ENCODE measurements at regions not wholly inside any gene's neighbourhood (a gene's known extent, or its start where the extent isn't known, plus 50 kb on each side); places are given as distances from the start of the nearest gene placed in this dataset.
A peak's percentile ranks its signal among the peaks of the same experiment; 100 is the strongest.
"Not testable (repeated sequence)": the region's sequence is repeated elsewhere in the genome, so short reads cannot be mapped to it uniquely, and the experiment has no call there.

GRCh38 chr2:188767176-188767575 lies 207.0 kb upstream of the COL3A1 start:
- DNase-seq, result no peak
- H3K4me3 ChIP-seq, result no peak overlapping the region
- H3K27me3 ChIP-seq, result no peaks in the 10 kb centered on the region
- no peaks in the 10 kb centered on the region for H3K36me3 ChIP-seq
- H3K9me3 ChIP-seq, result no peaks in the 10 kb centered on the region

- Histone ChIP-seq H3K4me3 (no peak overlapping the region), H3K27me3 (no peaks in the 10 kb centered on the region), H3K9me3 (no peaks in the 10 kb centered on the region), H3K36me3 (no peaks in the 10 kb centered on the region)
- no peak for DNase-seq
These were observed 203.9 kb upstream of the COL3A1 start for GRCh38 chr2:188770296-188770695.

- no peak for DNase-seq
- Histone ChIP-seq H3K27me3 (no peaks in the 10 kb centered on the region), H3K4me3 (no peak overlapping the region), H3K36me3 (no peaks in the 10 kb centered on the region), H3K9me3 (no peaks in the 10 kb centered on the region; the same call in 1 of the 2 replicates)
These were observed 201.1 kb upstream of the COL3A1 start for GRCh38 chr2:188773075-188773474.

DNA sequence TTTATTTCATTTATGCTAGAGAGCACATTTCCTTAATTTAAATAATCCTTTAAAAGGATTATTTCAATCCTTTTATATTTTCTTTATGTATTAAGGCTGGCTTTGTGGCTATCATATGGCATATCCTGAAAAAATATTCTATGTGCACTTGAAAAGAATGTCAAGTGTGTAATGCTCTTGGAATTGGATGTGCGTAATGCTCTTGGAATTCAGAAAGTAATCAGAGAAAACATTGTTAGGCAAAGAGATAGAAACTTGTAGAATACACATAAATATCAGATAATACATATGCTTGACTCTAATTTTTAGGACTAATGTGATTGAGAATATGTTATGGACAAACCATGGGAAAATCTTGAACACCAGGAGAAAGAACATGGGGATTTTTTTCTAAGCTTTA lies 197.5 kb upstream of the COL3A1 start:
- Histone ChIP-seq H3K36me3 (no peaks in the 10 kb centered on the region), H3K9me3 (no peaks in the 10 kb centered on the region; the same call in 1 of the 2 replicates), H3K4me3 (no peak overlapping the region), H3K27me3 (no peaks in the 10 kb centered on the region)
- no peak for DNase-seq

DNA sequence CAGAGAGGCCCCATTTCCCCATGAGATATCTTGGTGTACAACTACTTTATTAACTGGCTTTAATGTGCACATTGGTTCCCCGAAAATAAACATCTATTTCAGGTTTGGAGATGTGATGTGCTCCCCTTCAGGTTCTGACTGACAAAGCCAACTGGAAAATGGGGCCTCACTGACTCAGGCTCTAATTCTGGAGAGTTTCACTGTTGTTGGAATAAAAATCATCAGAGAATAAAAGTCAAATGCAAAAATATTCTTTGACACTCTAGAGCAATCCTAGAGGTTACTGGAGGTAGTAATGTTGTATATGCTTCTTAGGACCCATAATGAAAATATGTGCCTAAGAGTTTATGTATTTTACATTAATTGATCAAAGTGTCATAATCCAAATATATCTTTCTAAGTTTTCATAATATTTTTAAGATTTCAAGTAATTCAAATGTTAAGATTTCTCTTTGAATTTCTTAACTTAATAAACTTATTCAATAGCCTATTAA lies 189.9 kb upstream of the COL3A1 start:
- no peak overlapping the region for H3K4me3 ChIP-seq
- H3K27me3 ChIP-seq, result no peaks in the 10 kb centered on the region
- H3K9me3 ChIP-seq, result no peaks in the 10 kb centered on the region
- H3K36me3 ChIP-seq, result no peaks in the 10 kb centered on the region
- no peak for DNase-seq

- no peak for DNase-seq
- Histone ChIP-seq H3K36me3 (no peaks in the 10 kb centered on the region), H3K4me3 (no peak overlapping the region), H3K27me3 (no peaks in the 10 kb centered on the region), H3K9me3 (no peaks in the 10 kb centered on the region)
These were observed 189.1 kb upstream of the COL3A1 start for GRCh38 chr2:188785061-188785460.

DNA sequence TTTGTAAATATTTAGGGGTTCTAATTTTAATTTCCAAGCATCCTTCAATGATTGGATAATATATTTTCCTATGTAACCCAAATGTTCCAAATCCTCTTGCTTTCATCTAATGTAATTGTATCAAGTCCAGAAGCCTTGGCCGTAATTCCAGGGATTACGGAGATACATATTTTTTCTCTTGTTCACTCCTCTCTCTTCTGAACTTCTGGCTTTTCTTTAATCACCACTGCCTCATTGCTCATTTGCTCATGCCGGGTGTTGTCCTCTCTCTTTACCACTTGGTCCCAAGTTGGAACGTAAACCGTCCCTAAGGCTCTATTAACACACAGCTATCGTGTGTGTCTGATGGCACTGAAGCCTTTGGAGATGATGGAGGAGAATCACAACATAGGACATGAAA lies 188.7 kb upstream of the COL3A1 start:
- Histone ChIP-seq H3K27me3 (no peaks in the 10 kb centered on the region), H3K36me3 (no peaks in the 10 kb centered on the region), H3K4me3 (no peak overlapping the region), H3K9me3 (no peaks in the 10 kb centered on the region)
- no peak for DNase-seq

DNA sequence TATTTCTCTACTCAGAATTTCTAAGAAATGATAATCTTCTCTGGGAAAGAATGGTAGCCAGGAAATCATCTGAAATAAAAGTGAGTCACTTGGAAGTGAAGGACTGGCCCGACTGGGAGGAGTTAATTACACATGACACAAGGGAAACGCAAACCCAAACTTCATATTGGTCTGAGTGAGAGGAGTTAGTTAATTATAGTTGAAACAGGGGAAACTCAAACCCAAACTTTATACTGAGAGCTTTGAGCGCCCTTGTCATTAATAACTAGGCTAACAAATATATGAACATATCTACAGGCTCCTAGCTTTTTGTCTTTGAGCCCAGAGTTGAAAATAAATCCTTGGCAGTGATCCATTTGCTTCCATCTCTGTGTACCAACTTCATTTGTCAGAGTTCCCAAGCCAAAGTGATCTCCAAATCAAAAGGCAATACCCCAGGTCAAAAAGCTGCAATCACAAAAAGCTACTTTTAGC lies 187.8 kb upstream of the COL3A1 start:
- H3K9me3 ChIP-seq, result no peaks in the 10 kb centered on the region
- H3K4me3 ChIP-seq, result no peak overlapping the region
- no peaks in the 10 kb centered on the region for H3K27me3 ChIP-seq
- no peaks in the 10 kb centered on the region for H3K36me3 ChIP-seq
- peak; percentile 53 for DNase-seq

- no peaks in the 10 kb centered on the region for H3K27me3 ChIP-seq
- DNase-seq, result no peak
- H3K4me3 ChIP-seq, result no peak overlapping the region
- H3K36me3 ChIP-seq, result no peaks in the 10 kb centered on the region
- no peaks in the 10 kb centered on the region for H3K9me3 ChIP-seq
These were observed 187.0 kb upstream of the COL3A1 start for GRCh38 chr2:188787021-188787657.

DNA sequence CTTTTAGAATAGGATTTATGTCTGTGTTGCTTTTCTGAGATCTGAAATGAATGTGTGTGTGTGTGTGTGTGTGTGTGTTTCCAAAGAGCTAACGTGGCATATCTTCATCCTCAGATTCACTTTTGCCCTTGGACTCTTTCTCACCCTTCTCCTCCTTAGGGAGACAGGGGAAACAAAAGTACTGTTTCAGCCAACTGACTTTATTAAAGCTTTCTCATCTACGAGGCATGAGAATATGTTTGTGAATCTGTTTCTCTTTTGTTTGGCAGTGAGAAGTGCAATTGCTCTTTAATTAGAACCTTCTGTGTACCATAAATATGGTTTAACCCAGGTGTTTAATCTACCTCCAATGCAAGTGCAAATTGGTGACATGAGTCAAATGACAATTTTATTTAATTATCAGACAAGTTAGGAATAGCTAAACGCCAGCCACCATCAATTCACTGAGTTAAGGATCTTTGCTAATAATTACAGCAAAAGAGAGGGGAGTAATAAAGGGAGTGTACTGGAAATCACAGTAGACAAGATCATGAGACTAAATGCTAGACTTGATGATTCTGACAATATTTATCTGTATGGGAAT lies 186.4 kb upstream of the COL3A1 start:
- H3K4me3 ChIP-seq, result no peak overlapping the region
- DNase-seq, result no peak

GRCh38 chr2:188788621-188789020 lies 185.6 kb upstream of the COL3A1 start:
- Histone ChIP-seq H3K36me3 (no peaks in the 10 kb centered on the region), H3K9me3 (no peaks in the 10 kb centered on the region), H3K27me3 (no peaks in the 10 kb centered on the region), H3K4me3 (no peak overlapping the region)
- peak; percentile 82 for DNase-seq

More for the DNA sequence above, 186.4 kb upstream of the COL3A1 start:
- no peaks in the 10 kb centered on the region for H3K36me3 ChIP-seq
- H3K9me3 ChIP-seq, result no peaks in the 10 kb centered on the region
- no peaks in the 10 kb centered on the region for H3K27me3 ChIP-seq

- H3K36me3 ChIP-seq, result no peaks in the 10 kb centered on the region
- H3K4me3 ChIP-seq, result no peak overlapping the region
- no peak for DNase-seq
- H3K9me3 ChIP-seq, result no peaks in the 10 kb centered on the region
- H3K27me3 ChIP-seq, result no peaks in the 10 kb centered on the region
These were observed 184.2 kb upstream of the COL3A1 start for GRCh38 chr2:188789951-188790350.

DNA sequence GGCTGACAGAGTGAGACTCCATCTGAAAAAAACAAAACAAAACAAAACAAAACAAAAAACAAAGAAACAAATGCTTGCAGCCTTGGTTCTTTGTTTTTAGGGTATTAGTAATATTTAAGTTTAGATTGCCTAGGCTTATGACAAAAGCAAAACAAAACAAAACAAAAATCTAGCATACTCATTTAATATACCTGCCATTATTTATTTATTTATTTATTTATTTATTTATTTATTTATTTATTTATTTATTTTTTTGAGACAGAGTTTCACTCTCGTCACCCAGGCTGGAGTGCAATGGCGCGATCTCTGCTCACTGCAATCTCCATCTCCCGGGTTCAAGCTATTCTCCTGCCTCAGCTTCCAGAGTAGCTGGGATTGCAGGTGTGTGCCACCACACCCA lies 179.7 kb upstream of the COL3A1 start:
- H3K27me3 ChIP-seq, H3K36me3 ChIP-seq, H3K9me3 ChIP-seq, H3K4me3 ChIP-seq, DNase-seq: not testable (repeated sequence)

DNA sequence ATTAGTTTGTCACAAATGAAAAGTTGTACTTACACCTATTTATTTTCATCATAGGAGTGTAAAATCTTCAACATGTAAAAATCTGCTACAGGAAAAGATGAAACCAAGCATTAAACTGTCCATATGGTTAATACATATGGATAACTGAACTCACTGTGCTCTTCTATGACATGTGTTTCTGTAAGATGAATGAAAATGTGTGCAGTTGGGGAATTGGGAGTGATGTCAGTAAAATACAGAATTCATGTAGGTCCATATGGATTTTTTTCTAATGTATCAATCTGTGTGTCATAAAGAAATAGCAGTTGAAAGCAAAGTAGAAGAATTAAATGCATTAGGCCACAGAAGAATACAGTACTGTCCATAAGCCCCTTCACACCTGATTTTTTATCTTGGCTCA lies 178.4 kb upstream of the COL3A1 start:
- no peak overlapping the region for H3K4me3 ChIP-seq
- H3K27me3 ChIP-seq, result no peaks in the 10 kb centered on the region
- no peaks in the 10 kb centered on the region for H3K36me3 ChIP-seq
- no peaks in the 10 kb centered on the region; the same call in 1 of the 2 replicates for H3K9me3 ChIP-seq
- no peak for DNase-seq

DNA sequence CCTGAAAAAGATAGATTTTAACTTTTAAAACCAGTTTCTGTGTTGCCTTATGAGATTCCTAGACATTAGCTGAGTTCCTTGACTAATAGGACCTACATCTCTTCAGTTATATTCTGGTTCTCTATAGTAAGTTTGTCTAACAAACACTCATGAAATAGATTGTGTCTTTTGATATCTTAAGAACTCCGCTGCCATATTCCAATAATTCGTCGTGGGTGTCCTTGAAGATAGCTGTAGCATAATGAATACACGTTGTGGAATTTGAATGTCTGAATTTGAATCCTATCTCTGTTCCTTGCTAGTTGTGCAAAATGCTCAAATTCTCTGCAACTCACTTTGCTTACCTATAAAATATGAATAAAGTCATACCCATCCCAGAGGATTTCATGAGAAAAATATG lies 176.8 kb upstream of the COL3A1 start:
- H3K36me3 ChIP-seq, result no peaks in the 10 kb centered on the region
- no peak overlapping the region for H3K4me3 ChIP-seq
- no peak for DNase-seq
- H3K27me3 ChIP-seq, result no peaks in the 10 kb centered on the region
- no peaks in the 10 kb centered on the region; the same call in 1 of the 2 replicates for H3K9me3 ChIP-seq

DNA sequence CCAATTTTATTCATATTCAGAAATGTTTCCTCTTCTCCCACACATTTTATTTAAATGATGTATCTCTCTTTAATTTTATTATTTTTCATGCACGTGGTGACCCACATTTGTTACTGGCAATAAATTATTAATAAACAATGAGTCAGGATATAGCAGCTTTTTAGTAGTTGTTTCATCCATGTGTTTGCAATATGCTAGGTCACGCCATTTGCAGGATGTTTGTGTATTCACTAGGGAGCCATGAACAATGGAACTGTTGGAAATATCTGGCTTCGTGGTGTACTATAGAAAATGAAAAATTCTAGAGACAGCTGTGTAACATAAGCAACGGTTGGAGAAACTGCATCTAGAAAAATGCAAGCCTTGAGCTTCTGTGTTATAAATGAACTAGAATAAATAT lies 176.0 kb upstream of the COL3A1 start:
- no peak overlapping the region for H3K4me3 ChIP-seq
- peak; percentile 28 for DNase-seq

GRCh38 chr2:188805219-188805618 lies 169.0 kb upstream of the COL3A1 start:
- DNase-seq, result no peak
- Histone ChIP-seq H3K4me3 (no peak overlapping the region), H3K27me3 (no peaks in the 10 kb centered on the region), H3K36me3 (no peaks in the 10 kb centered on the region), H3K9me3 (peaks cover 9% of the 10 kb centered on the region)

More for the DNA sequence above, 176.0 kb upstream of the COL3A1 start:
- Histone ChIP-seq H3K27me3 (no peaks in the 10 kb centered on the region), H3K36me3 (no peaks in the 10 kb centered on the region), H3K9me3 (no peaks in the 10 kb centered on the region; the same call in 1 of the 2 replicates)

- Histone ChIP-seq H3K4me3 (no peak overlapping the region), H3K27me3 (no peaks in the 10 kb centered on the region), H3K36me3 (no peaks in the 10 kb centered on the region), H3K9me3 (peaks cover 2% of the 10 kb centered on the region; the same call in 1 of the 2 replicates)
- DNase-seq, result peak; percentile 8
These were observed 165.2 kb upstream of the COL3A1 start for GRCh38 chr2:188808947-188809355.

Measured in MG63 (cell line).